ENCODE measurements at regions not wholly inside any gene's neighbourhood (a gene's known extent, or its start where the extent isn't known, plus 50 kb on each side); places are given as distances from the start of the nearest gene placed in this dataset.
"Not testable (repeated sequence)": the region's sequence is repeated elsewhere in the genome, so short reads cannot be mapped to it uniquely, and the experiment has no call there.

DNA sequence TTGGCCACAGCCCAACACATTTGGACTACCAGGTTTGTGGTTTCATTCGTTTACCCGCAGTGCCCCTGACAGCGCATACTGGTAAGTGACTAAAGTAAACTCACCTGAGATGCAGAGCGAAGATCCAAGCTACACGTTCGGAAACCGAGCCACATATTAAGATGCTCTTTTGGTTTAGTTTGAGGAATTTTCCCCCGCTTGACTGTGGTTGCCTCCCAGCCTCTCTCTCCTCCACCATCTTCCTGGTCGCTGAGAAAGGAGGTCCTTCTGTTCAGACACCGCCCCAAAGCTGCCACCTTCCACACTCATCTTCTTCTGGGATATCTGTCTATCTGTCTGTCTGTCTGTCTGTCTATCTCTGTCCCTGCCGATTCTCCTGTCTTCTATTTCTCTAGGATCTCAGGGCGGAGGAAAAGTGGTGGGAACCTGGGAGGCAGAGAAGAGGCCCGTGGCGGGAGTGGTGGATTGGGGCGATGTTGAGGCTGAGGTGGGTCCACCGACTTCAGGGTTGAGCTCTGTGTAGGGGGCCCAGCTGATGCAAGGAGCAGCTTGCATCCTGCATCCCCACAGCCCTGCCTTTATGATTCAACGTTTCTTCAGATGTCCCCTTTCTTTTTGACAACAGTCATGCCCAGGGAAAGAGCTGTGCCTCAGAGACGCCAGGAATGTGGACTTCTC lies 196.9 kb upstream of the ZNF184 start:
- no peak for DNase-seq (ENCODE audit: low spot score)

DNA sequence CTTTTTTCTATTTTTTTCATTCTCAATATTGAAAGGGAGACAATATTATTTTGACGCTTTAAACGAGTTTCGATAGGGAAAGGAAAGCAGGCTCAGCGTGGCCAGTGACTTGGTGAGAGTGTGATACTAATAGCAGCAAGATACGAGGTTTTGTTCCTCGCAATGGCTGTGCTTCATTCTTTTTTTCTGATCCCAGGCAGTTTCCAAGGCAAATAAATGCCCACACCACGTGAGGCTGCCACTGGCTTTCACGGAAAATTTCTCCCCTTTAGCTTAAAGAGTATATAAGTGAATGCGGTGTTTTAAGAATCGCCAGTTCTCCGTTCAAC lies 196.4 kb upstream of the ZNF184 start:
- peak; percentile 51 for DNase-seq (ENCODE audit: low spot score)

DNA sequence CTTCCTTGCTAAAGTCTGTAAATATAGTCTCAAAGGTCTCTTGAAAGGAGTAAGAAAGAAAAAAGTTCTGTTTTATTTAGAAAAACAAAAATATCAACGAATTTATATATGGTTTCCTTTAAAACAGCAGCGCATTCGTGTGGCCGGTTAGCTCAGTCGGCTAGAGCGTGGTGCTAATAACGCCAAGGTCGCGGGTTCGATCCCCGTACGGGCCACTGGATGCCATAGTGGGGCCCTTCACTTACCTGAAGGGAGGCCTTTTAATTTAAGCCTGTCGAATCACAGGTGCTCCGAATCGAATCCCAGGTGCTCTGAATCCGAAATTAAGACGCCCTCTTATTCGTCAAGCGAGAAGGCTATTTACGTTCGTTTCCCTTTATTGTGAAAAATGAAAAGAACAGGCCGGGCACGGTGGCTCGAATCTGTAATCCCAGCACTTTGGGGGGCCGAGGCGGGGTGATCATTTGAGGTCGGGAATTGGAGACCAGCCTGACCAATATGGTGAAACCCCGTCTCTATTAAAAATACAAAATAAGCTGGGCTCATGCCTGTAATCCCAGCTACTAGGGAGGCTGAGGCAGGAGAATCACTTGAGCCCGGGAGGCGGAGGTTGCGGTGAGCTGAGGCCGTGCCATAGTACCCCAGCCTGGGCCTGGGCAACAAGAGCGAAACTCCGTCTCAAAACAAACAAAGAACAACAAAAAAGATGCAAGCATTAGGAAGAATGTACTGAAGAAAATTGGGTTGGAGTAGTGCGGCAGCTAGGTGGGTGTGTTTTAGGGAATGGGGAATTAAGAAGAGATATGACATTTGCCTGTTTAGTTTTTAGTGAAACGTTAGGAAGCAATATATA lies 195.8 kb upstream of the ZNF184 start:
- peak; percentile 78 for DNase-seq (ENCODE audit: low spot score)

DNA sequence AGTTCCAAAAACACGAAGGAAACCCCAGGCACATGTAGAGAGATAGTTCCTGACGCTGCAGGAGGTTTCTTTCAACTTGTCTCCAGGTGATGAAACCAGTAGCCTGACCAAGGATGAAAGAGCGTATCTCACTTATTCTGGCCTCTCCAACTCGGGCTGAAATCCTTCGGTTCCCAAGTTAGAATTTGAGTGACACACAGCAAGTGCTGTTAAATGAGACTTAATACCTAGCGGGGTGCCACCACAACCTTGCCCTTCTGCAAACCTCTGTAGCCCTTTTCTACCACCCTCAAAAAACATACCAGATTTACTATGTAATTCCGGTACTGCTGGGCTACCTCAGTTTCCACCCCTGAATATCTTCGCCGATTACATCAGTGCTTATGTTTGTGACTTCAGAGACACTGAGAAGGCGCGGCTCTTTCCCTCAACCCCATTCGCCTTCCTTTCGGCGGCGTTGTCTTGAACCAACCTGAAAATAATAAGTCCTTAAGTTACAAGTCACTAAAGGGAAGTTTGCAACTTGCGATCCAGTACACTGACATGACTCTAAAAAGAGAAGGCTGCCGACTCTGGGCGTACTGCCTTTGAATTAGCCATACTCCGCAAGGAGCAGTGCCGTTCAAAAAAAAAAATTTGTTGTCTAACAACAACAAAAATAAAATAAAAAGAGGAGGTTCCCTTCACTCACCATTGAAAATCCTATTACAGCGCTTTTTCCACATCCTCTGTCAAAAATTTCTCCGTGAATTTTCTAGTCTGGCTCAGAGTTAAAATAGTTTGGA lies 194.9 kb upstream of the ZNF184 start:
- DNase-seq (ENCODE audit: low spot score): peak; percentile 11

DNA sequence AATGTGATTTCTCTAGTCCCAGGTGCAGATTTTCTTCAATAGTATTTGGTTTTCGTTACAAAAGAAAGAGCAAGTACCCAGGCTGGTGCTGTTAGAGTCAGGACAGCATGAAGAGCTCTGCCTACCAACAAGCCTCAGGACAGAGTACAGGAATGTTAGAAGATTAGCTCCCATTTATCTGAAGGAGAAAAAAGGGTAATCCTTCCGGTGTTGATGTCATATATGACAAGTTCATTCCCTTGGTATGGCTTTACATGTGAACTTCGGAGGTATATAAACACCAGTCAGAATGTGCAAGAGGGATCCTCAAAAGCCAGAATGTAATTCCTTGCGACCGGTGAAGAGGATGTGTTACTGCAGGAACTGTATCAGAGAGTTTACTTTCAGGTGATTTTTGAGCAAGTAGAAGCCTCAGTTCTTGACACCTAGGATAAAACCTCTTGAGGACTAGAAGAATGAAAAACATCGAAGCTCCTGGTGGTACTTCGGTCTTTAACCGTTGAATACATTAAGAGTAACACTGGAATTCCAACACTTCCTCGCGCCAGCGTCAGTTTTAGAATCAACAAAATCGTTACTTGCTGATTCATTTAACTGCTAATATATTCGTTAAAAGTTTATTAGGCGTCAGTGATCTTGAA lies 194.2 kb upstream of the ZNF184 start:
- DNase-seq (ENCODE audit: low spot score): no peak

DNA sequence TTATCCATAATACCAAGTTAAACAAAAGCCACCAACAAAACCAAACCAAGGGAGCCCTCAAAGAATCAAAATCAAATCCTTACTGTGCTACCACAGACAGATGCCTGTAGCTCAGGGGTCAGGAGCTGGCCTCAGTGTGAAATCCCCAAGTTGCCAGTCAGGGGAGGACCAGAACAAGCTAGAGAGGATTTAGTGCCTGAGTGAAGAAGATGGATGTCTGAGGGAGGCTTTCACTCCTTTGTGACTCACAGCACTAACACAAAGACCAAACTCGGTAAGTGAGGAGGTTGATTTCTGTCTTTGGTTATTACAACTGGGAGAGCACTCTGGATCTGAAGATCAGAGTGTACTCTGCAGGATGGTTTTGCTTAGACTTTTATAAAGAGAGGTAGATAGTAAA lies 189.9 kb upstream of the ZNF184 start:
- DNase-seq (ENCODE audit: low spot score): no peak

- not testable (repeated sequence) for DNase-seq (ENCODE audit: low spot score)
These were observed 189.3 kb upstream of the ZNF184 start for GRCh38 chr6:27662212-27662611.

DNA sequence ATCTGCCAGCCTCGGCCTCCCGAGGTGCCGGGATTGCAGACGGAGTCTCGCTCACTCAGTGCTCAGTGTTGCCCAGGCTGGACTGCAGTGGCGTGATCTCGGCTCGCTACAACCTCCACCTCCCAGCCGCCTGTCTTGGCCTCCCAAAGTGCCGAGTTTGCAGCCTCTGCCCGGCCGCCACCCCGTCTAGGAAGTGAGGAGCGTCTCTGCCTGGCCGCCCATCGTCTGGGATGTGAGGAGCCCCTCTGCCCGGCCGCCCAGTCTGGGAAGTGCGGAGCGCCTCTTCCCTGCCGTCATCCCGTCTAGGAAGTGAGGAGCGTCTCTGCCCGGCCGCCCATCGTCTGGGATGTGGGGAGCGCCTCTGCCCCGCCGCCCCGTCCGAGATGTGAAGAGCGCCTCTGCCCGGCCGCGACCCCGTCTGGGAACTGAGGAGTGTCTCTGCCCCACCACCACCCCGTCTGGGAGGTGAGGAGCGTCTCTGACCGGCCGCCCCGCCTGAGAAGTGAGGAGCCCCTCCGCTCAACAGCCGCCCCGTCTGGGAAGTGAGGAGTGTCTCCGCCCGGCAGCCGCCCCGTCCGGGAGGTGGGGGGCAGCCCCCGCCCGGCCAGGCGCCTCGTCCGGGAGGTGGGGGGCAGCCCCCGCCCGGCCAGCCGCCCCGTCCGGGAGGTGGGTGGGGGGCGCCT lies 180.4 kb upstream of the ZNF184 start:
- not testable (repeated sequence) for DNase-seq (ENCODE audit: low spot score)

GRCh38 chr6:27651371-27651732 lies 178.4 kb upstream of the ZNF184 start:
- DNase-seq (ENCODE audit: low spot score): no peak

- DNase-seq (ENCODE audit: low spot score): peak; percentile 85
These were observed 177.9 kb upstream of the ZNF184 start for GRCh38 chr6:27650620-27651370.

GRCh38 chr6:27644528-27644927 lies 171.6 kb upstream of the ZNF184 start:
- DNase-seq (ENCODE audit: low spot score): no peak

- DNase-seq (ENCODE audit: low spot score): no peak
These were observed 170.0 kb upstream of the ZNF184 start for GRCh38 chr6:27642744-27643456.

GRCh38 chr6:27635886-27636285 lies 163.0 kb upstream of the ZNF184 start:
- not testable (repeated sequence) for DNase-seq (ENCODE audit: low spot score)

GRCh38 chr6:27633221-27633688 lies 160.3 kb upstream of the ZNF184 start:
- peak; percentile 72 for DNase-seq (ENCODE audit: low spot score)

- DNase-seq (ENCODE audit: low spot score): no peak
These were observed 158.7 kb upstream of the ZNF184 start for GRCh38 chr6:27631609-27631916.

DNA sequence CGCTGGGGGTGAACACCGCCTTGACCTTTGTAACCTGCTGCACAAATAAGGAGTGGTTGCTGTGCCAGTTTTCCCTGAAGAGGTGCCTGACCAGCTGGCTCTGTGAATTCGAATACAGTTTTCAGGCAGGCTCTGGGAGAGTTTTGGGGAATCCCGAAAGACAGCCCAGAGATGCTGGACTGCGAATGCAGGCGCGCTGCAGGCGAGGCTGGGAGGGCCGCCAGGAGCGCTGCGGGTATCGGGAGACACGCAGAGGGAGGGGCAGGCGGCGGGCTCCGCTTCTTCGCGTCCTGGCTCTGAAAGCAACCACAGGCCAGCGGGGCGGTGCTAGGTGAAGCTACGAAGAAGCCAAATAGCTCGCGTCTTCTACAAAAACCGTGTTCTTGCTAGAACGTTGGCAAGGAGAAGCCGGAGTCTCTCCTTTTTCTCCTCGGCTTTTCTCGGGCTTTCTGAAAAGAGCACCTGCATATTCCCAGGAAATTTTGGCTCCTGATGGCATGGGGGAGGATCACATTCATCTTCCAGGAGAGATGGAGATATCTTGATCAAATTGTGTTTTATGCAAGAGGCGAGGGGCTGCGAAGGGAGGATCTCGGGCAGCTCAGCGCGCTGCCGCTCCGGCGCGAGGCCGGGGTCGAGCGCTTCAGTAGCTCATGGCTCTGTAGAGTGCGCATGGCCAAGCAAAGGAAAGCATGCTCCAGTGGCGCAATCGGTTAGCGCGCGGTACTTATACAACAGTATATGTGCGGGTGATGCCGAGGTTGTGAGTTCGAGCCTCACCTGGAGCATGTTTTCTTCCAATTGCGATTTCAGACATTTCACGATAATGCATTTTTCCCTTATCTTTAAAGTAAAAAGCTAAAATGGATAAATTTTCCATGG lies 158.1 kb upstream of the ZNF184 start:
- no peak for DNase-seq (ENCODE audit: low spot score)

DNA sequence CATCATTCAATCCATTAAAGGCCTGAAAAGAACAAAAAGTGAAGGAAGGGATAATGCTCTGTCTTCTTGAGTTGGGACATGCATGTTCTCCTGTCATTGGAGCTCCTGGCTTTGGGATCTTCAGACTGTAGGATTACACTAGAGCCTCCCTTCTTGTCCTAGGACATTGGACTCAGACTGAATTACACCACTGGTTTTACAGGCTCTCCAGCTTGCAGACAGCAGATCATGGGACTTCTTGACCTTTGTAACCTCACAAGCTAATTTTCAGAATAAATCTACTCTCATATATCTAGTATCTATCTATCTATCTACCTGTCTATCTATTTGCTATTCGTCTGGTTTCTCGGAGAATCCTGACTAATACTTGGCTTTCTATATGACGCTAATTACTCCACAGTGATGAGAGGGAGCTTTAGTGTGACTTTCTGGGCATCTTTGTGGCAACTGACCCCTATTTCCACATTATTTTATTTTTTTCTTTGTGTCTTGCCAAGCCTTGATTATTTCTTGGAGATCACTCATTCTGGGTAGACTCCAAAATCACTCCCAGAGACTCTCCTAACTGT lies 151.9 kb upstream of the ZNF184 start:
- no peak for DNase-seq (ENCODE audit: low spot score)

DNA sequence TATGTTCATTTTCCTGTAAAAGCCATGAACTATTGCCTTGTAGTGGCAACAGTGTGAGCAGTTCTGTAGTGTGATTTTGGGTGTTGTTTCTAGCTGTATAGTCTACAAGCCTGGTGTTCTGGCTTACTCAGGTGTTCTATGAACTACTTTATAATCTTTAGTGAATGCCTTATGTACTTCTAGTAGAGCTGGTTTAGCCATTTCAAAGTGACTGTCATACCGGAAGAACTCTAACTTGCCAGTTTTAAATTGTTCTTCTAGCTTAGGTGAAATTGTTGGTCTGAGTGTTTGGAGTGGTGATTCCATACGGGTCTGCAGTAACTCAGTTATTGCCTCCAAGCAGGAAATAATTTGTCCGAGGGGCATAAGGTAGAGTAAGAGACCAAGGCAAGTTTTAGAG lies 150.2 kb upstream of the ZNF184 start:
- DNase-seq (ENCODE audit: low spot score): no peak

- DNase-seq (ENCODE audit: low spot score): no peak
These were observed 146.5 kb upstream of the ZNF184 start for GRCh38 chr6:27619436-27619835.

Measured in RKO (cell line).